BE2C (cell line): ENCODE measurements at regions not wholly inside any gene's neighbourhood (a gene's known extent, or its start where the extent isn't known, plus 50 kb on each side); places are given as distances from the start of the nearest gene placed in this dataset.

Source experiments
- DNase-seq: peaks from one replicate; pipeline ENCODE4 v3.0.0-alpha.2; 2020
- H3K27me3 ChIP-seq: fragments of 250-450 bp; sonication (Bioruptor Pico); 2 replicates; pipeline ENCODE4 v1.5.1; 2020; ENCODE audit warnings: mild to moderate bottlenecking
- H3K36me3 ChIP-seq: fragments of 250-450 bp; sonication (Bioruptor Pico); 2 replicates; pipeline ENCODE4 v1.5.1; 2020; ENCODE audit warnings: mild to moderate bottlenecking
- H3K4me1 ChIP-seq: fragments of 250-450 bp; sonication (Bioruptor Pico); 2 replicates; pipeline ENCODE4 v1.5.1; 2020
- H3K4me3 ChIP-seq: 2 replicates; pipeline ENCODE4 v1.5.1; 2011; ENCODE audit warnings: low read depth, low read length
- H3K9me3 ChIP-seq: fragments of 250-450 bp; sonication (Bioruptor Pico); 2 replicates; pipeline ENCODE4 v1.5.1; 2020
- CTCF ChIP-seq: IDR thresholded peaks from 2 replicates; pipeline ENCODE4 v1.5.1; 2012; ENCODE audit warnings: mild to moderate bottlenecking, low read depth, low read length

- Histone ChIP-seq H3K4me1 (no peaks in the 10 kb centered on the region), H3K9me3 (no peaks in the 10 kb centered on the region), H3K27me3 (no peaks in the 10 kb centered on the region), H3K36me3 (no peaks in the 10 kb centered on the region), H3K4me3 (no peak overlapping the region)
- no peak for TF ChIP-seq CTCF
- DNase-seq = no peak
Measured at GRCh38 chr1:79290927-79291474, 284.5 kb upstream of the ADGRL4 start.

GRCh38 chr1:79287982-79288381 lies 281.5 kb upstream of the ADGRL4 start:
- Histone ChIP-seq H3K27me3 (no peaks in the 10 kb centered on the region), H3K4me3 (no peak overlapping the region), H3K9me3 (no peaks in the 10 kb centered on the region), H3K4me1 (no peaks in the 10 kb centered on the region), H3K36me3 (no peaks in the 10 kb centered on the region)
- DNase-seq = no peak
- TF ChIP-seq CTCF = no peak

GRCh38 chr1:79285667-79286066 lies 279.1 kb upstream of the ADGRL4 start:
- no peak for DNase-seq
- H3K27me3 ChIP-seq = no peaks in the 10 kb centered on the region
- H3K36me3 ChIP-seq = no peaks in the 10 kb centered on the region
- H3K4me3 ChIP-seq = no peak overlapping the region
- H3K9me3 ChIP-seq = no peaks in the 10 kb centered on the region
- H3K4me1 ChIP-seq = no peaks in the 10 kb centered on the region
- TF ChIP-seq CTCF = no peak

GRCh38 chr1:79283451-79283850 lies 276.9 kb upstream of the ADGRL4 start:
- no peaks in the 10 kb centered on the region for H3K27me3 ChIP-seq
- no peak for TF ChIP-seq CTCF
- H3K4me3 ChIP-seq = no peak overlapping the region
- no peaks in the 10 kb centered on the region for H3K36me3 ChIP-seq
- DNase-seq = no peak
- no peaks in the 10 kb centered on the region for H3K4me1 ChIP-seq
- H3K9me3 ChIP-seq = no peaks in the 10 kb centered on the region

- no peak for DNase-seq
- H3K4me1 ChIP-seq = no peaks in the 10 kb centered on the region
- TF ChIP-seq CTCF = no peak
- no peaks in the 10 kb centered on the region for H3K27me3 ChIP-seq
- H3K36me3 ChIP-seq = no peaks in the 10 kb centered on the region
- H3K9me3 ChIP-seq = no peaks in the 10 kb centered on the region
- H3K4me3 ChIP-seq = no peak overlapping the region
Measured at GRCh38 chr1:79281442-79281841, 274.9 kb upstream of the ADGRL4 start.

GRCh38 chr1:79271759-79272158 lies 265.2 kb upstream of the ADGRL4 start:
- no peak for DNase-seq
- Histone ChIP-seq H3K4me1 (no peaks in the 10 kb centered on the region), H3K4me3 (no peak overlapping the region), H3K9me3 (no peaks in the 10 kb centered on the region), H3K36me3 (no peaks in the 10 kb centered on the region), H3K27me3 (no peaks in the 10 kb centered on the region)
- no peak for TF ChIP-seq CTCF
